NCI-H1092 (cell line): ENCODE measurements at regions not wholly inside any gene's neighbourhood (a gene's known extent, or its start where the extent isn't known, plus 50 kb on each side); places are given as distances from the start of the nearest gene placed in this dataset.

Source experiments
- DNase-seq: peaks from one replicate; lab custom pipeline; 2025; lab: John Stamatoyannopoulos, UW

GRCh38 chr2:225137971-225138370 lies 95.7 kb upstream of the DOCK10 start:
- no peak for DNase-seq

- DNase-seq = no peak
Observed at GRCh38 chr2:225136552-225136951, 94.3 kb upstream of the DOCK10 start.

- DNase-seq = no peak
Observed at GRCh38 chr2:225131898-225132297, 89.6 kb upstream of the DOCK10 start.

GRCh38 chr2:225130093-225130492 lies 87.8 kb upstream of the DOCK10 start:
- no peak for DNase-seq

GRCh38 chr2:225124311-225125017 lies 82.2 kb upstream of the DOCK10 start:
- DNase-seq = peak; percentile 15

GRCh38 chr2:225122583-225123486 lies 80.6 kb upstream of the DOCK10 start:
- DNase-seq = no peak

- DNase-seq = no peak
Observed at GRCh38 chr2:225122007-225122406, 79.7 kb upstream of the DOCK10 start.

GRCh38 chr2:225120186-225120585 lies 77.9 kb upstream of the DOCK10 start:
- DNase-seq = no peak

GRCh38 chr2:225117051-225117716 lies 74.9 kb upstream of the DOCK10 start:
- DNase-seq = no peak

- DNase-seq = no peak
Observed at GRCh38 chr2:225114786-225115323, 72.6 kb upstream of the DOCK10 start.

- no peak for DNase-seq
Observed at GRCh38 chr2:225113371-225114015, 71.2 kb upstream of the DOCK10 start.

GRCh38 chr2:225112362-225113126 lies 70.3 kb upstream of the DOCK10 start:
- DNase-seq = no peak

- DNase-seq = no peak
Observed at GRCh38 chr2:225108805-225109204, 66.5 kb upstream of the DOCK10 start.

- DNase-seq = no peak
Observed at GRCh38 chr2:225104971-225105370, 62.7 kb upstream of the DOCK10 start.

- no peak for DNase-seq
Observed at GRCh38 chr2:225104321-225104720, 62.1 kb upstream of the DOCK10 start.

GRCh38 chr2:225103737-225104141 lies 61.5 kb upstream of the DOCK10 start:
- DNase-seq = no peak

GRCh38 chr2:225100856-225101294 lies 58.6 kb upstream of the DOCK10 start:
- DNase-seq = no peak

- no peak for DNase-seq
Observed at GRCh38 chr2:225100269-225100668, 58.0 kb upstream of the DOCK10 start.

- no peak for DNase-seq
Observed at GRCh38 chr2:225097035-225097434, 54.8 kb upstream of the DOCK10 start.
